HL-60 (cell line): ENCODE measurements at regions not wholly inside any gene's neighbourhood (a gene's known extent, or its start where the extent isn't known, plus 50 kb on each side); places are given as distances from the start of the nearest gene placed in this dataset.

Source experiments
- DNase-seq, 2 experiments: peaks; one replicate each; pipeline ENCODE4 v3.0.0-alpha.2; 2010 to 2020; ENCODE audit warnings: low read depth in 1 of 2, low spot score in 1 of 2
- H3K27ac ChIP-seq: fragments of 250-450 bp; sonication (Bioruptor Pico); replicated peaks from 2 replicates; pipeline ENCODE4 v1.5.1; 2020; ENCODE audit warnings: mild to moderate bottlenecking, moderate library complexity
- H3K27me3 ChIP-seq: fragments of 250-450 bp; sonication (Bioruptor Pico); 2 replicates; pipeline ENCODE4 v1.5.1; 2021; ENCODE audit warnings: mild to moderate bottlenecking, moderate library complexity; ENCODE audit not compliant: insufficient read depth, poor library complexity, severe bottlenecking
- H3K4me3 ChIP-seq: replicated peaks from 2 replicates; pipeline ENCODE4 v1.5.1; 2011; ENCODE audit warnings: mild to moderate bottlenecking, control low read depth, low read length; ENCODE audit not compliant: insufficient read depth
- CTCF ChIP-seq: IDR thresholded peaks from one replicate; pipeline ENCODE4 v1.5.1; 2011; ENCODE audit warnings: low read length, control low read depth, inconsistent platforms; ENCODE audit not compliant: insufficient read depth
- GABPA ChIP-seq: IDR thresholded peaks from 2 replicates; pipeline ENCODE4 v1.6.1; 2012; ENCODE audit warnings: low read depth
- POLR2AphosphoS5 ChIP-seq: IDR thresholded peaks from 2 replicates; pipeline ENCODE4 v1.6.1; 2012; ENCODE audit warnings: low read depth
- REST ChIP-seq: IDR thresholded peaks from 2 replicates; pipeline ENCODE4 v1.6.1; 2012; ENCODE audit warnings: low read depth; ENCODE audit not compliant: insufficient replicate concordance
- SPI1 ChIP-seq: IDR thresholded peaks from 2 replicates; pipeline ENCODE4 v1.6.1; 2012; ENCODE audit warnings: low read depth, mild to moderate bottlenecking, borderline replicate concordance

- TF ChIP-seq POLR2AphosphoS5 = no peak
- TF ChIP-seq GABPA = no peak
- TF ChIP-seq REST = no peak
- no peak for TF ChIP-seq SPI1
- TF ChIP-seq CTCF = no peak
- Histone ChIP-seq H3K27me3 (no peaks in the 10 kb centered on the region), H3K27ac (no peak overlapping the region), H3K4me3 (no peak overlapping the region)
- DNase-seq = no peak
Observed at GRCh38 chr18:38575648-38576047, 1010.0 kb upstream of the CELF4 start.

GRCh38 chr18:38575023-38575422 is 1009.4 kb upstream of the CELF4 start:
- no peak for DNase-seq
- Histone ChIP-seq H3K27ac (no peak overlapping the region), H3K4me3 (no peak overlapping the region), H3K27me3 (no peaks in the 10 kb centered on the region)
- TF ChIP-seq REST (no peak), SPI1 (no peak), CTCF (no peak), POLR2AphosphoS5 (no peak), GABPA (no peak)

GRCh38 chr18:38572554-38573111 is 1007.0 kb upstream of the CELF4 start:
- H3K4me3 ChIP-seq = no peak overlapping the region
- no peak for DNase-seq
- H3K27ac ChIP-seq = no peak overlapping the region
- H3K27me3 ChIP-seq = no peaks in the 10 kb centered on the region
- TF ChIP-seq REST = no peak
- no peak for TF ChIP-seq GABPA
- no peak for TF ChIP-seq CTCF
- no peak for TF ChIP-seq SPI1
- no peak for TF ChIP-seq POLR2AphosphoS5
